ENCODE measurements at regions not wholly inside any gene's neighbourhood (a gene's known extent, or its start where the extent isn't known, plus 50 kb on each side); places are given as distances from the start of the nearest gene placed in this dataset.
"Not testable (repeated sequence)": the region's sequence is repeated elsewhere in the genome, so short reads cannot be mapped to it uniquely, and the experiment has no call there.

DNA sequence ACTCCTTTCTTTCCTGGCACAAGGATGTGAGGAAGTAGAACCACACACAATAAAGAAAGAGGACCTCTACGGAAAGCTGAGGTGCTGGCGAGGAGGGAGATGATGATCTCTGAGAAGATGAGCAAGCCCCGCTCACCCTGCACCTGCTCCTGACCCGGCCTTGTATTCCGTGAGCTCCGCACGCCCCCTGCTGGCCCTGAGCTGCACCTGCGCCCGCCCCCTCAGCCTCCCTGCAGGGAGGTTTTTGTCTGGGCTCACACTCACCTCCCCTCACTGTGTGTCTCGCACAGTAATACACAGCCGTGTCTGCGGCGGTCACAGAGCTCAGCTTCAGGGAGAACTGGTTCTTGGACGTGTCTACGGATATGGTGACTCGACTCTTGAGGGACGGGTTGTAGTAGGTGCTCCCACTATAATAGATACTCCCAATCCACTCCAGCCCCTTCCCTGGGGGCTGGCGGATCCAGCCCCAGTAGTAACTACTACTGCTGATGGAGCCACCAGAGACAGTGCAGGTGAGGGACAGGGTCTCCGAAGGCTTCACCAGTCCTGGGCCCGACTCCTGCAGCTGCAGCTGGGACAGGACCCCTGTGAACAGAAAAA lies 895.1 kb downstream of the TMEM121 start:
- TF ChIP-seq EZH2 (IDR thresholded peaks at IDR 0.05; ENCODE audit: borderline replicate concordance, low read depth, low read length, poor library complexity, severe bottlenecking): not testable (repeated sequence)
- peak; percentile 72 for TF ChIP-seq CTCF (conservative IDR thresholded peaks at IDR 0.05; ENCODE audit: low read depth, low read length)
